HG03196 (cell line): ENCODE measurements at regions not wholly inside any gene's neighbourhood (a gene's known extent, or its start where the extent isn't known, plus 50 kb on each side); places are given as distances from the start of the nearest gene placed in this dataset.
"Not testable (repeated sequence)": the region's sequence is repeated elsewhere in the genome, so short reads cannot be mapped to it uniquely, and the experiment has no call there.

Source experiments
- ATAC-seq: cut with Tn5 transposase; IDR thresholded peaks from one replicate; pipeline ENCODE4 v1.9.1; 2021; ENCODE audit not compliant: unreplicated experiment

DNA sequence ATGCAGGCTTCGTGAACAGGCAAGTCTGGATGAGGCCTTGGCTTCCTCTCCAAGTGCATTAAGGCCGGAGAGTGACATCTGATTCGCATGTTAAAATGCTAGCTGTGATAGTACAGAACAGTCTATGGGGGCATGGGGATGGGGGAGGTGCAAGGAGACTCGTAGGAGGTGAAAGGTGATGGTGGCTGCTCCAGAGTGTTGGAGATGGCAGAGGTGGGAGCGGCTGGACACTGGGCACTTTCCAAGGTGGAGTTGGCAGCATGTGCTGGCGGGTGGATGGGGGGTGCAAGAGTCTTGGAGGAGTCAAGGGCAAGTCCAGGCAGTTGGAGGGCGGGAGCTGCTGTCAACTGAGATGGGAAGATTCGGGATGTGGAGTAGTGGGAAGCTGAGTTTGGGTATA, 350.9 kb upstream of the TNRC6C start:
- ATAC-seq: no peak

GRCh38 chr17:77608431-77608830, 350.1 kb upstream of the TNRC6C start:
- ATAC-seq: no peak

DNA sequence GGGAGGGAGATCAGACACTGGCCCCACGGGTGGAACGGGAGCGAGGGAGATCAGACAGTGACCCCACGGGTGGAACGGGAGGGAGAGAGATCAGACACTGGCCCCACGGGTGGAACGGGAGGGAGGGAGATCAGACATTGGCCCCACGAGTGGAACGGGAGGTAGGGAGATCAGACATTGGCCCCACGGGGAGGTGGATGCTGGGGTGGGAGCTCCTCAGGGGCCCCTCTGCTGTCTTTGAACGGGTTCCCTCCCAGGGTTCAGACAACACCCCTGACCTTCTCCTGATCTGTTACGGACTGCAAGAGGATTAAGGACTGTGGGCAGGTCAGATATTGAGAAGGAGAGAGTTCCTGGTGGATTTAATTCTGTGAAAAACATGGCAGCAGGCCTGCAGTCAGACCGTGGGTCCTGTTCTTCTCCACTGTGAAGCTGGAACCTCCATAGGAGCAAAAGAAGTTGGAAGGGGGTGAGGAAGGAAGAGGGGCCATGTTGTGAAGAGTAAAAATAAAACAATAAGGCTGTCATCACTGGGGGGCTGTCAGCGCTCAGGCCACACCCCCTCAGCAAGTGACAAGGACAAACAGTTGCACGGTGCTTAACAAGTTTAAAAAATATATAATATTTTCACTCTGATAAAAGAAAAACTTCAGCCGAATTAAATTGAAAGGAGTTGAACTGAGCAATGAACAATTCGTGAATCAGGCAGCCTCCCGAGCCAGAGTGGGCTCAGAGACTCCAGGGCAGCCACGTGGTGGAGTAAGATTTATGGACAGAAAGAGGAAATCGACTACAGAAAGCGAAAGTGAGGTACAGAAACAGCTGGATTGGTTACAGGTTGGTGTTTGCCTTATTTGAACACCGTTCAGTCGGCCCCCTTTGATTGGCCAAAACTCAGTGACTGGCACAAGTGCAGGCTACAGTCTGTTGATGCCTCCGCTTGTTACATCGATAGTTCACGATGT, 348.7 kb upstream of the TNRC6C start:
- ATAC-seq: no peak

- ATAC-seq: no peak
Observed at GRCh38 chr17:77610518-77610893, 348.0 kb upstream of the TNRC6C start.

DNA sequence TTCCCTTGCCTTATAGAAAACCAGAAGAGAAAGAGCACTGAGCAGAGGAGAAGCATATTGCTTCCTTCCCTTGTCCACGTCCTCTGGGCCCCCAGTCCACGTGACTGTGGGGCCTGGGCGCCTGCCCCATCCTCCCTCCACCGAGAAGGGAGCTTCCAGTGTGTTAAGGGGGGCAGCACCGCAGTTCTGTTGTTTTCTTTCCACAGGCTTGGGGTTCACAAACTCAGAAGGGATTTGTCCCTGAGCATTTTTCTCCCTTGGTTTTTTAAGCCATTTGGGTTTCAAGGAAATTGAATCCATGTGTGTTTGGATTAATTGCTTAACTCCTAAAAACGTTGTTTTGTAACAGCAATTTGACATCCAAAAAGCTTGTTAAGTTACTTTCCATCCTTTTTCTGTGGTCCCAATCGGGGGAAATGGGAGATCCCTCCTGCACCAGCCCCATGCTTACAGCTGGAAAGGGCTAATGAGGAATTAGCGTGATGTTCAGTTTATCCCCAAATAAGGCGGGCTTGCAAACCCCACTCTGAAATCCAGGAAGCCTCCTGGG, 347.5 kb upstream of the TNRC6C start:
- ATAC-seq: no peak

DNA sequence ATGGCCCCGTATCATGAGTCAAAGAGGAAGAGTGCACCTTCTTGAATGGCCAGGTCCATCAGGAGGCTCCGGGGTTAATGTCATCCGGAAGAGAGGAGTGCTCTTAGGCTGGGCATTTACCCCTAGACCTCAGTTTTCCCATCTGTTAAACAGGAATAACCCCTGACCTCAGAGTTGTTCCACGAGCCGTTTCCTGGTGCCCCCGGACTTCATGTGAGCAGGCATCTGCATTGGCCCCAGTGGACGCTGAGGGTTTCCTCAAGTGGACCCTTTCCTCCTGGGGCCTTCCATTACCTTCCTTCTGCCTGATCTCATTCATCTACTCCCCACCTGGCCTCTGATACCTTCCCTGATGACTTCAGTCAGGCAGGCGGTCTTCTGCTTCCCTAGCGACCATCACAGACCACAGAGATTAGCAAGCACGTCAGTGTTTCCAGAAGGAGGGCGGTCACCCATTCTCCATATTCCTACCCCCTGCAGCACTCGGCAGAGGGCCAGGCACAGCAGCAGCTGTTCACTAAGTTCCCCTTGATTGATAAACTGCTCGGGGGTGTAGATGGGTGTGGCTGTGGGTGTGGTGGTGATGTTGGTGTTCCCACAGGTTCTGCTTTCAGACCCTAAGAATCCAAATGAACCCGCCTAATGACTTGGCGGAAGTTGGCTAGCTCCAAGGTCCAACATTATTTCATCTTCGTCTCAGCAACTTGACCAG, 346.6 kb upstream of the TNRC6C start:
- no peak for ATAC-seq

- ATAC-seq: no peak
Observed at GRCh38 chr17:77613218-77613617, 345.3 kb upstream of the TNRC6C start.

DNA sequence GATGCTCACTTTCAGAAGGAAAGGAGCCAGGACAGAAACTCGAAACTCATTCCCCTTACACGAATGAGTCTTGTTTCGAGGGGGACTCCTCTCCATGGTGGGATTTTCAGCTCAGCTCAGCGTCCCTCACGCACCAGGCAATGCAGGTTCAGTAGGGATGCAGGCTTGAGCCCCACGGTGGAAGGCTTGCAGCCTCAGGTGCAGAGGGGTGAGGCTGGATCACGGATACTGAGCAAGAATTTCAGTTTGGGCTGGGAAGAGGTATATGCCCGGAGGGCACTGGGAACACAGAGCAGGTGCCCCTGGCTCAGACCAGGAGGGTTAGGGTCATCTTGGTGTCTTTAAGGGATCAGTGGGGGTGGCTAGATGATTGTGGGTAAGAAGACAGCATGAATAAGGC, 344.9 kb upstream of the TNRC6C start:
- no peak for ATAC-seq

DNA sequence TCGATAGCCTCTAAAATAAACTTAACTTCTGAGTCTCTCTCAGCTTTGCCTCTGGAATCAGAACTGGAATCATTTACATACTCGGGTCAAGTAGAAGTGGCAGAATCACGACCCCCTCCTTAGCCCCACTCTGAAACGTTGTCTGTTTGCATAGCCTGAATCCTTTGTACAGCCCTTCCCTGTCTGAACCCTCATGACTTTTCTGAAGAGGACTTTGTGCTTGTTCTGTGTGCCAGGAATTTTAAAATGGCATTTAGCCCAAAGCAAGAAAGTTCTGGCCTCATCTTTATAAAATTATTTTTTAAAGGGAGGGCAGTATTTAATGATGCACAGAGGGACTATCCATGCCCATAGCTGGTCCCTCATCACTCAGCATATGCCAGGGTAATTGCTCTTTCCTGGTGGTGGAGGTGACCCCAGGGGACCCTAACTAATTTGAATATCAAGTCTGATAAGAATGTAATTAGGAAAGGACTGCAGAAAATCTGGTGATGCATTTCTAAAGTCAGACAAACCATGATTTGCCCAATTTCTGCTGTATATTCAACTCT, 342.7 kb upstream of the TNRC6C start:
- no peak for ATAC-seq

GRCh38 chr17:77616254-77616731, 342.2 kb upstream of the TNRC6C start:
- no peak for ATAC-seq

- ATAC-seq: no peak
Observed at GRCh38 chr17:77617516-77617915, 341.0 kb upstream of the TNRC6C start.

DNA sequence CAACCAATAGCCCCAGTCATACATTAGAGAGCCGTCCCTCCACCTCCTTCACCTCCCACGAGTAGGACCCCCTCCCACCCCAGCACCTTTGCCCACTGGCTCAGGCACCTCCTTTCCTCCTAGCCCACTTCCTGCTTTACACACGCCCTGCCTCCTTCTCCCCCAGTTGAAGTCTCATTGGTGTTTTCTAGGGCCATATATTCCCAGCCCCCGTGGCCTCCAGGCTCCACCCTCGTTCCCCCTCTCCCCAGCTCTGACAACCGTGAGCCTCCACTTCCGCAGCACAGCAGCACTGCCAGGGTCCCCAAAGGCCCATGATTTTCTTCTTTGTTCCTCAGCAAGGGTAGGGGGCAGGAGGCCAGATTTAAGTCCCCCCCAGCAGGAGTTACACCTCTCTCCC, 340.3 kb upstream of the TNRC6C start:
- no peak for ATAC-seq

GRCh38 chr17:77618731-77619130, 339.8 kb upstream of the TNRC6C start:
- no peak for ATAC-seq

- no peak for ATAC-seq
Observed at GRCh38 chr17:77619326-77619725, 339.2 kb upstream of the TNRC6C start.

GRCh38 chr17:77619851-77620250, 338.7 kb upstream of the TNRC6C start:
- no peak for ATAC-seq

DNA sequence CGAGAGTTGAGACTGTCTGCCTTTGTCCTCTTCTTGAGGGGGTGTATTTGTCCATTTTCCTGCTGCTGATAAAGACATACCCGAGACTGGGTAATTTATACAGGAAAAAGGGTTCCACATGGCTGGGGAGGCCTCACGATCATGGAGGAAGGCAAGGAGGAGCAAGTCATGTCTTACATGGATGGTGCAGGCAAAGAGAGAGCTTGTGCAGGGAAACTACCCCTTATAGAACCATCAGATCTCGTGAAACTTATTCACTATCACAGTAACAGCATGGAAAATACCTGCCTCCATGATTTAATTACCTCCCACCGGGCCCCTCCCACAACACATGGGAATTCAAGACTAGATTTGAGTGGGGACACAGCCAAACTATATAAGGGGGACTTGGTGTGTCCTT, 338.2 kb upstream of the TNRC6C start:
- no peak for ATAC-seq

DNA sequence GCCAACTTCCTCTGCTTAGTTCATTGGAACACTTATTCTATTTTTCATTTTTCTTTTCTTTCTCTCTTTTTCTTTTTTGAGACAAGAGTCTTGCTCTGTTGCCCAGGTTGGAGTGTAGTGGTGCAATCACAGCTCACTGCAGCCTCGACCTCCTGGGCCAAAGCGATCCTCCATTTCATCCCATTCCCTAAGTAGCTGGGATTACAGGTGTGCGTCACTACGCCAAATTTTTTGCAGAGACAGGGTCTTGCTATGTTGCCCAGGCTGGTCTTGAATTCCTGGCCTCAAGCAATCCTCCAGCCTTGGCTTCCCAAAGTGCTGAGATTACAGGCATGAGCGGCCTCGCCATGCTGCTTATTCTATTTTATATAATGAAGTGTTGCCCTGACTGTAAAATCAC, 336.4 kb upstream of the TNRC6C start:
- not testable (repeated sequence) for ATAC-seq

- ATAC-seq: no peak
Observed at GRCh38 chr17:77622647-77623046, 335.9 kb upstream of the TNRC6C start.

DNA sequence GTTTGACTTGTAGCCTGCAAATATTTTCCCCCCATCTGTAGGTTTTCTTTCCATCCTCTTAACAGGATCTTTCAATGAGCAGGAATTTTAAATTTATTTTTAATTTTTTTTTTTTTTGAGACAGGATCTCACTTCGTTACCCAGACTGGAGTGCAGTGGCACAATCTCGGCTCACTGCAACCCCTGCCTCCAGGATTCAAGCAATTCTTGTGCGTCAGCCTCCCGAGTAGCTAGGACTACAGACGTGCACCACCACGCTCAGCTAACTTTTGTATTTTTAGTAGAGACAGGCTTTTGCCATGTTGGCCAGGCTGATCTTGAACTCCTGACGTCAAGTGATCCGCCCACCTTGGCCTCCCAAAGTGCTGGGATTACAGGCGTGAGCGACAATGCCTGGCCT, 335.2 kb upstream of the TNRC6C start:
- not testable (repeated sequence) for ATAC-seq

GRCh38 chr17:77628035-77628434, 330.5 kb upstream of the TNRC6C start:
- no peak for ATAC-seq

- not testable (repeated sequence) for ATAC-seq
Observed at GRCh38 chr17:77629284-77629683, 329.2 kb upstream of the TNRC6C start.
